GM13977 (cell line): ENCODE measurements at regions not wholly inside any gene's neighbourhood (a gene's known extent, or its start where the extent isn't known, plus 50 kb on each side); places are given as distances from the start of the nearest gene placed in this dataset.

ENCODE experiments used
- DNase-seq: peaks from one replicate; pipeline ENCODE4 v3.0.0; 2012; ENCODE audit warnings: low spot score
- CTCF ChIP-seq: IDR thresholded peaks from 2 replicates; pipeline ENCODE4 v1.5.1; 2012; ENCODE audit warnings: mild to moderate bottlenecking, control low read depth; ENCODE audit not compliant: insufficient read depth; ENCODE audit errors: extremely low read depth, missing control alignments
- in situ Hi-C: fragments of 300-500 bp; cut with MboI; formaldehyde crosslinking; loops from one replicate; pipeline ENCODE4 v1.12.0; 2022; ENCODE audit warnings: low sequenced_read_pairs, low pct_unique_long_range_greater_than_20kb, mixed read lengths, inconsistent platforms; ENCODE audit not compliant: unreplicated experiment

GRCh38 chr6:142682985-142683384 lies 262.0 kb downstream of the HIVEP2 start:
- TF ChIP-seq CTCF = no peak
- DNase-seq = no peak
- in situ Hi-C loops = loop anchor here (25.0 kb wide), 1 partner anchor 354 kb away; no protein-coding TSS in a partner anchor

- TF ChIP-seq CTCF = no peak
- no peak for DNase-seq
- in situ Hi-C loops = loop anchor here (25.0 kb wide), 1 partner anchor 354 kb away; no protein-coding TSS in a partner anchor
These were observed 261.2 kb downstream of the HIVEP2 start for GRCh38 chr6:142683714-142684141.

- no peak for TF ChIP-seq CTCF
- DNase-seq = no peak
- in situ Hi-C loops = loop anchor here (25.0 kb wide), 1 partner anchor 353 kb away; no protein-coding TSS in a partner anchor
These were observed 260.6 kb downstream of the HIVEP2 start for GRCh38 chr6:142684371-142684770.

- in situ Hi-C loops = loop anchor here (25.0 kb wide), 1 partner anchor 351 kb away; no protein-coding TSS in a partner anchor
These were observed 259.0 kb downstream of the HIVEP2 start for GRCh38 chr6:142685852-142686506.

GRCh38 chr6:142686507-142686887 lies 258.5 kb downstream of the HIVEP2 start:
- DNase-seq = no peak
- no peak for TF ChIP-seq CTCF
- in situ Hi-C loops = loop anchor here (25.0 kb wide), 1 partner anchor 351 kb away; no protein-coding TSS in a partner anchor

More at GRCh38 chr6:142685852-142686506, 259.0 kb downstream of the HIVEP2 start:
- DNase-seq = no peak
- TF ChIP-seq CTCF = no peak

- in situ Hi-C loops = loop anchor here (25.0 kb wide), 1 partner anchor 344 kb away; no protein-coding TSS in a partner anchor
- TF ChIP-seq CTCF = peak; percentile 92
- peak; percentile 45 for DNase-seq
These were observed 252.0 kb downstream of the HIVEP2 start for GRCh38 chr6:142692942-142693341.
